HG03196 (cell line): ENCODE measurements at regions not wholly inside any gene's neighbourhood (a gene's known extent, or its start where the extent isn't known, plus 50 kb on each side); places are given as distances from the start of the nearest gene placed in this dataset.

Source experiments
- ATAC-seq: cut with Tn5 transposase; IDR thresholded peaks from one replicate; pipeline ENCODE4 v1.9.1; 2021; ENCODE audit not compliant: unreplicated experiment

GRCh38 chr13:71090990-71091389 lies 776.0 kb downstream of the DACH1 start:
- no peak for ATAC-seq

- no peak for ATAC-seq
Measured at GRCh38 chr13:71089056-71089455, 777.9 kb downstream of the DACH1 start.

GRCh38 chr13:71087432-71087831 lies 779.6 kb downstream of the DACH1 start:
- no peak for ATAC-seq

- no peak for ATAC-seq
Measured at GRCh38 chr13:71087006-71087405, 780.0 kb downstream of the DACH1 start.

GRCh38 chr13:71082631-71083030 lies 784.4 kb downstream of the DACH1 start:
- ATAC-seq = no peak

GRCh38 chr13:71079638-71080037 lies 787.4 kb downstream of the DACH1 start:
- ATAC-seq = no peak

- no peak for ATAC-seq
Measured at GRCh38 chr13:71068041-71068440, 799.0 kb downstream of the DACH1 start.

- ATAC-seq = no peak
Measured at GRCh38 chr13:71067165-71067815, 799.7 kb downstream of the DACH1 start.

GRCh38 chr13:71056581-71056980 lies 810.4 kb downstream of the DACH1 start:
- ATAC-seq = no peak

GRCh38 chr13:71055644-71056043 lies 811.4 kb downstream of the DACH1 start:
- no peak for ATAC-seq

GRCh38 chr13:71055047-71055446 lies 812.0 kb downstream of the DACH1 start:
- ATAC-seq = no peak

GRCh38 chr13:71054358-71054757 lies 812.6 kb downstream of the DACH1 start:
- ATAC-seq = peak; percentile 66

GRCh38 chr13:71051573-71051972 lies 815.4 kb downstream of the DACH1 start:
- ATAC-seq = no peak

- no peak for ATAC-seq
Measured at GRCh38 chr13:71046360-71047079, 820.5 kb downstream of the DACH1 start.

GRCh38 chr13:71045101-71045500 lies 821.9 kb downstream of the DACH1 start:
- no peak for ATAC-seq

- no peak for ATAC-seq
Measured at GRCh38 chr13:71039440-71039839, 827.6 kb downstream of the DACH1 start.

GRCh38 chr13:71034018-71034417 lies 833.0 kb downstream of the DACH1 start:
- no peak for ATAC-seq

GRCh38 chr13:71033026-71033425 lies 834.0 kb downstream of the DACH1 start:
- ATAC-seq = no peak

GRCh38 chr13:71030784-71031183 lies 836.2 kb downstream of the DACH1 start:
- no peak for ATAC-seq

- no peak for ATAC-seq
Measured at GRCh38 chr13:71028884-71029283, 838.1 kb downstream of the DACH1 start.

- ATAC-seq = no peak
Measured at GRCh38 chr13:71021825-71022422, 845.1 kb downstream of the DACH1 start.

- ATAC-seq = no peak
Measured at GRCh38 chr13:71018995-71019394, 848.0 kb downstream of the DACH1 start.
